ENCODE measurements at regions not wholly inside any gene's neighbourhood (a gene's known extent, or its start where the extent isn't known, plus 50 kb on each side); places are given as distances from the start of the nearest gene placed in this dataset.

- Histone ChIP-seq H3K4me1 (ENCODE audit: control insufficient read depth, insufficient read depth, low read length) (no peaks in the 10 kb centered on the region), H3K4me3 (ENCODE audit: low read depth, low read length) (no peak overlapping the region), H3K9me3 (ENCODE audit: control insufficient read depth, insufficient read depth, low read depth, low read length) (no peaks in the 10 kb centered on the region), H3K36me3 (ENCODE audit: control insufficient read depth in 2 of 2, insufficient read depth in 1 of 2, low read length in 2 of 2) (no peaks in the 10 kb centered on the region), H3K27ac (ENCODE audit: extremely low read depth, low read depth, low read length) (no peak overlapping the region)
- ChIA-PET CTCF (no interaction called here), POLR2A (no interaction called here)
- TF ChIP-seq ZNF133 (tag by site-specific recombination; IDR thresholded peaks at IDR 0.05) = no peak
- no peak for TF ChIP-seq ZNF16 (tag by site-specific recombination; IDR thresholded peaks at IDR 0.05; ENCODE audit: low read depth)
- TF ChIP-seq ZNF677 (tag by site-specific recombination; IDR thresholded peaks at IDR 0.05) = no peak
- no peak for TF ChIP-seq ZNF571 (tag by site-specific recombination; IDR thresholded peaks at IDR 0.05)
These were observed 412.5 kb downstream of the ADAM29 start for GRCh38 chr4:175330652-175331051.

GRCh38 chr4:175335331-175335730 lies 417.2 kb downstream of the ADAM29 start:
- Histone ChIP-seq H3K4me3 (ENCODE audit: low read depth, low read length) (no peak overlapping the region), H3K9me3 (ENCODE audit: control insufficient read depth, insufficient read depth, low read depth, low read length) (no peaks in the 10 kb centered on the region), H3K27ac (ENCODE audit: extremely low read depth, low read depth, low read length) (no peak overlapping the region), H3K4me1 (ENCODE audit: control insufficient read depth, insufficient read depth, low read length) (no peaks in the 10 kb centered on the region), H3K36me3 (ENCODE audit: control insufficient read depth in 2 of 2, insufficient read depth in 1 of 2, low read length in 2 of 2) (no peaks in the 10 kb centered on the region)
- TF ChIP-seq HOXA7 (CRISPR knock-in tag; IDR thresholded peaks at IDR 0.05; ENCODE audit: borderline replicate concordance) (no peak), ZNF449 (tag by site-specific recombination; IDR thresholded peaks at IDR 0.05) (no peak), ZNF114 (tag by site-specific recombination; IDR thresholded peaks at IDR 0.05) (no peak), ZNF645 (tag by site-specific recombination; IDR thresholded peaks at IDR 0.05) (no peak), ZNF692 (tag by site-specific recombination; IDR thresholded peaks at IDR 0.05) (no peak), PRDM10 (tag by site-specific recombination; IDR thresholded peaks at IDR 0.05) (no peak), ZIC2 (tag by site-specific recombination; IDR thresholded peaks at IDR 0.05) (no peak), BCL11A (tag by site-specific recombination; IDR thresholded peaks at IDR 0.05; ENCODE audit: low read depth) (no peak), ZNF211 (tag by site-specific recombination; IDR thresholded peaks at IDR 0.05; ENCODE audit: low read depth) (no peak), ZNF776 (tag by site-specific recombination; IDR thresholded peaks at IDR 0.05; ENCODE audit: borderline replicate concordance) (no peak), ZBTB26 (tag by site-specific recombination; optimal IDR thresholded peaks at IDR 0.05) (no peak), ZNF747 (tag by site-specific recombination; IDR thresholded peaks at IDR 0.05) (no peak), REPIN1 (tag by site-specific recombination; IDR thresholded peaks at IDR 0.05; ENCODE audit: low read depth) (no peak), KLF8 (tag by site-specific recombination; IDR thresholded peaks at IDR 0.05) (no peak), ZNF394 (tag by site-specific recombination; IDR thresholded peaks at IDR 0.05; ENCODE audit: borderline replicate concordance) (no peak)
- ChIA-PET CTCF (no interaction called here), POLR2A (no interaction called here)

Data from HEK293 (cell line).